SJSA1 (cell line): ENCODE measurements at regions not wholly inside any gene's neighbourhood (a gene's known extent, or its start where the extent isn't known, plus 50 kb on each side); places are given as distances from the start of the nearest gene placed in this dataset.

ENCODE experiments used
- DNase-seq, 2 experiments: peaks; one replicate each; pipeline ENCODE4 v3.0.0-alpha.2; 2015 to 2020; ENCODE audit warnings: low spot score in 2 of 2, low read depth in 1 of 2
- H3K27ac ChIP-seq: fragments of 250-450 bp; sonication (Bioruptor Pico); 2 replicates; pipeline ENCODE4 v1.5.1; 2020; ENCODE audit warnings: mild to moderate bottlenecking, moderate library complexity
- H3K27me3 ChIP-seq: fragments of 250-450 bp; sonication (Bioruptor Pico); replicated peaks from 2 replicates; pipeline ENCODE4 v1.5.1; 2020; ENCODE audit warnings: mild to moderate bottlenecking, moderate library complexity
- H3K36me3 ChIP-seq: fragments of 250-450 bp; sonication (Bioruptor Pico); 2 replicates; pipeline ENCODE4 v1.5.1; 2020; ENCODE audit warnings: mild to moderate bottlenecking
- H3K4me1 ChIP-seq: fragments of 250-450 bp; sonication (Bioruptor Pico); replicated peaks from 2 replicates; pipeline ENCODE4 v1.6.1; 2021; ENCODE audit warnings: mild to moderate bottlenecking
- H3K4me3 ChIP-seq: fragments of 250-450 bp; sonication (Bioruptor Pico); 2 replicates; pipeline ENCODE4 v1.5.1; 2020; ENCODE audit warnings: mild to moderate bottlenecking
- H3K9me3 ChIP-seq: fragments of 250-450 bp; sonication (Bioruptor Pico); replicated peaks from 2 replicates; pipeline ENCODE4 v1.5.1; 2020; ENCODE audit warnings: mild to moderate bottlenecking

DNA sequence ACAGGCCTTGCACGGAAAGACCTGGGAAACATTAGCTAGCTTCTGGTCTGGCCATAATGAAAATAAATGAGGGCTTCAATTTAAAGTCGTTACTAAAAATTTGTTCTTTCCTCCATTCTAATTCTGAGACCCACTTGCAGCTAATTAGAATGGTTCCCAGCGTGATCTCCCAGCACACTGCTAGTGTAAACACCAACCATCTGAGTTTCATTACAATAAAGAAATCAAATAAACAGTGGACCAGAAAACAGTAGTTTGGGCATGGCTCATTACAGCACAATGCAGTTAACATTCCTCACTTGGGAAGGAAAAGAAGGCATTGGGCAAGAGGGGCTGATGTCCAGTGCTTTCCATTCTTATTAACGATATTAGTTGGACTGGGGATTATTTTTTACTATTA, 410.9 kb upstream of the SOX9 start:
- Histone ChIP-seq H3K27ac (no peak overlapping the region), H3K4me1 (peaks cover 13% of the 10 kb centered on the region), H3K9me3 (0 out of 2 replicates have a peak, but pooled peaks cover 2% of the 10 kb centered on the region), H3K27me3 (no peaks in the 10 kb centered on the region), H3K4me3 (no peak overlapping the region), H3K36me3 (no peaks in the 10 kb centered on the region)
- peak in 1 of 2 experiments; percentile 59 for DNase-seq

DNA sequence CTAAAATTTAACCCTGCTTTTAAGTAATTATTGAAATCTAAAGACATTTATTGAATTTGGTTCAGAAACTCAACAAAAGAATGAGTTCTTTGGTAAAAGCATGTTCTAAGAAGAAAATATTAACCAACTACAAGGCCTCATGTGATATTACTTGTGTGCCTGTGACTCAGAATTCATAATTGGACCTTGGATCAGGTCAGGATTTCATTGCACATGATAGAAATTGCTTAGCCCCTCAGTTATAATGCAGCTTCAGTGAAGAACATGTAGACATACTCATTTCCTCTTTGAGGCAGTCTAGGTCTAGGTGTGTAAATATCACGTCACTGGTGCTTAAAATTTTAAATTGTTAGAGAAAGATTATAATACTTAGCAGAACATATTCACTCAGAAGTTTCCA, 410.0 kb upstream of the SOX9 start:
- H3K4me1 ChIP-seq: peaks cover 13% of the 10 kb centered on the region
- 0 out of 2 replicates have a peak, but pooled peaks cover 2% of the 10 kb centered on the region for H3K9me3 ChIP-seq
- no peak overlapping the region for H3K4me3 ChIP-seq
- H3K27ac ChIP-seq: no peak overlapping the region
- DNase-seq: no peak
- no peaks in the 10 kb centered on the region for H3K27me3 ChIP-seq
- H3K36me3 ChIP-seq: no peaks in the 10 kb centered on the region

- Histone ChIP-seq H3K9me3 (0 out of 2 replicates have a peak, but pooled peaks cover 2% of the 10 kb centered on the region), H3K4me1 (peaks cover 13% of the 10 kb centered on the region)
- DNase-seq: no peak
Observed at GRCh38 chr17:71713846-71714245, 407.0 kb upstream of the SOX9 start.

DNA sequence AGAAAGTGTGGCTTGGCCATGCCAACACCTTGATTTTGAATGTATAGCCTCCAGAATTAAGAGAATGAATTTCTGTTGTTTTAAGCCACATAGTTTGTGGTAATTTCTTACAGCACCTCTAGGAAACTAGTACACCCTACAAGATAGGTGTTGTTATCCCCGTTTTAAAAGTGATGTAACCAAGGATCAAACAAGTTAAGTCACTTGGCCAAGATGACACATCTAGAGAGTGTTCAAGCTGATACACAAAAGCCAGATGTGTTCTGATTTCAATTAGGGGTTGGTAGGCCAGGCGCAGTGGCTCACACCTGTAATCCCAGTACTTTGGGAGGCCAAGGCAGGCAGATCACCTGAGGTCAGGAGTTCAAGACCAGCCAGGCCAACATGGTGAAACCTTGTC, 396.5 kb upstream of the SOX9 start:
- H3K36me3 ChIP-seq: no peaks in the 10 kb centered on the region
- H3K9me3 ChIP-seq: no peaks in the 10 kb centered on the region
- H3K4me1 ChIP-seq: no peaks in the 10 kb centered on the region
- DNase-seq: no peak
- H3K27ac ChIP-seq: no peak overlapping the region
- H3K27me3 ChIP-seq: no peaks in the 10 kb centered on the region
- H3K4me3 ChIP-seq: no peak overlapping the region

More at GRCh38 chr17:71713846-71714245, 407.0 kb upstream of the SOX9 start:
- Histone ChIP-seq H3K27ac (no peak overlapping the region), H3K4me3 (no peak overlapping the region), H3K27me3 (no peaks in the 10 kb centered on the region), H3K36me3 (no peaks in the 10 kb centered on the region)

GRCh38 chr17:71725811-71726210, 395.0 kb upstream of the SOX9 start:
- H3K4me3 ChIP-seq: no peak overlapping the region

DNA sequence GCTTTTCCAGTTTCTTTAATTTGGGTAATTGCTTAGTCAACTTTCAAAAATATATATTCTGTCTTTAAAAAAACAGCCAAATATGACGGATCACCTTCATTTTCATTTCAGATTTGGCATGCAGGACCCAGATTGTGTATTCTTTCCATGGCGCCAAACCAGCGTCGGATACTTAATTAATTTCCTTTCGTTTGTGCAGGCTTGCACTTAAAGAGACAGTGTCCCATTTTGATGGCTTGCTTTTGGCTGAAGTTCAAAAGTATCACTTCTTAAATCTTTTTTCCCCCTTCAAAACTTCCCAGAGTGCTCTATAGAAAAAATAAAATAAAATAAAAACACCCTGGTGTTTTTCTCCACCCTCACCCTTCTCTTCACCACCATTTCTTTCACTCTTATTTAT, 394.5 kb upstream of the SOX9 start:
- Histone ChIP-seq H3K27me3 (no peaks in the 10 kb centered on the region), H3K27ac (no peak overlapping the region), H3K9me3 (no peaks in the 10 kb centered on the region), H3K4me1 (no peaks in the 10 kb centered on the region), H3K4me3 (no peak overlapping the region), H3K36me3 (no peaks in the 10 kb centered on the region)
- no peak for DNase-seq

More at GRCh38 chr17:71725811-71726210, 395.0 kb upstream of the SOX9 start:
- DNase-seq: no peak
- no peaks in the 10 kb centered on the region for H3K36me3 ChIP-seq
- no peaks in the 10 kb centered on the region for H3K9me3 ChIP-seq
- H3K4me1 ChIP-seq: no peaks in the 10 kb centered on the region
- no peaks in the 10 kb centered on the region for H3K27me3 ChIP-seq
- H3K27ac ChIP-seq: no peak overlapping the region

- no peak overlapping the region for H3K4me3 ChIP-seq
- no peaks in the 10 kb centered on the region for H3K36me3 ChIP-seq
- H3K27me3 ChIP-seq: no peaks in the 10 kb centered on the region
- no peaks in the 10 kb centered on the region for H3K4me1 ChIP-seq
- H3K27ac ChIP-seq: no peak overlapping the region
- DNase-seq: no peak
- no peaks in the 10 kb centered on the region for H3K9me3 ChIP-seq
Observed at GRCh38 chr17:71727292-71727691, 393.5 kb upstream of the SOX9 start.

GRCh38 chr17:71727723-71728122, 393.1 kb upstream of the SOX9 start:
- H3K27ac ChIP-seq: no peak overlapping the region
- H3K4me1 ChIP-seq: no peaks in the 10 kb centered on the region
- DNase-seq: no peak

DNA sequence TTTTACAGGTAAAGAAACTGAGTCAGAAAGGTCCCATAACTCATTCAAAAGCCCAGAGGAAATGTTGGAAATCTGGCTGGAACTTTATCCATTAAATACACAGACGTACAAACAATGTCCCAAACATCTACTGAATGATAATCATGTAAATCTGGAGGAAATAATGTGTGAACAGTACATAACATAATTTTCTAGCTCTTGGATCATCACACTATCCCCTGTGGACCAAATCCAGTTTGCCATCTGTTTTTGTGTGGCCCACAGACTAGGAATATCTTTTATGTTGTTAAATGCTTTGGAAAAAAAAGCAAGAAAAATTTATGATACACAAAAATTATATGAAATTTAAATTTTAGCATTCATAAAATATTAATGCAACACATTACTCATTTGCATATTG, 389.9 kb upstream of the SOX9 start:
- no peaks in the 10 kb centered on the region for H3K36me3 ChIP-seq
- no peak overlapping the region for H3K4me3 ChIP-seq
- H3K27ac ChIP-seq: no peak overlapping the region
- DNase-seq: no peak
- no peaks in the 10 kb centered on the region for H3K9me3 ChIP-seq
- H3K4me1 ChIP-seq: no peaks in the 10 kb centered on the region
- no peaks in the 10 kb centered on the region for H3K27me3 ChIP-seq

More at GRCh38 chr17:71727723-71728122, 393.1 kb upstream of the SOX9 start:
- H3K27me3 ChIP-seq: no peaks in the 10 kb centered on the region
- no peaks in the 10 kb centered on the region for H3K9me3 ChIP-seq
- H3K36me3 ChIP-seq: no peaks in the 10 kb centered on the region
- no peak overlapping the region for H3K4me3 ChIP-seq

DNA sequence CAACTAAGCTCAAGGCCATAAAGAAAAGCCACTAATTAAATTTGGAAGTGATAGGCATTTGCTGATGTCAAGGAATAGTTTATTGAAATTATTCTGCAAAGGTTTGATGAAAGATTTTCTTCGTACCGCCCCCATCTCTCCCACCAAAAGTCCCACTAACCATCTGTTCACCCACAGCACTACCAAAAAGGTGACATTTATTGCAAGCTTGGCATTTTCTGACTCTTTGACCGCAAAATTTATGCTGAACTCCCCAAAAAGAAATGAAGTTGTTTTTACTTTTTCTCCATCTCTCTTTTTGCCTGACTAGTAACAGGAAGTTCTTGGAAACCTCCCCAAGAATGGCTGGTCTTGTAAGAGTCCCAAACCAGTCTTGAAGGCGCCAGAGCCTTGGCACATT, 384.9 kb upstream of the SOX9 start:
- H3K27me3 ChIP-seq: no peaks in the 10 kb centered on the region
- no peak for DNase-seq
- H3K27ac ChIP-seq: no peak overlapping the region
- H3K36me3 ChIP-seq: no peaks in the 10 kb centered on the region
- no peak overlapping the region for H3K4me3 ChIP-seq
- no peaks in the 10 kb centered on the region for H3K4me1 ChIP-seq
- no peaks in the 10 kb centered on the region for H3K9me3 ChIP-seq

- H3K27ac ChIP-seq: no peak overlapping the region
- H3K36me3 ChIP-seq: no peaks in the 10 kb centered on the region
- no peaks in the 10 kb centered on the region for H3K9me3 ChIP-seq
- DNase-seq: no peak
- H3K4me1 ChIP-seq: no peaks in the 10 kb centered on the region
- no peaks in the 10 kb centered on the region for H3K27me3 ChIP-seq
- no peak overlapping the region for H3K4me3 ChIP-seq
Observed at GRCh38 chr17:71740866-71741265, 380.0 kb upstream of the SOX9 start.

- Histone ChIP-seq H3K27ac (no peak overlapping the region), H3K27me3 (no peaks in the 10 kb centered on the region), H3K4me3 (no peak overlapping the region), H3K36me3 (no peaks in the 10 kb centered on the region), H3K9me3 (no peaks in the 10 kb centered on the region), H3K4me1 (no peaks in the 10 kb centered on the region)
- DNase-seq: no peak
Observed at GRCh38 chr17:71741836-71742235, 379.0 kb upstream of the SOX9 start.

GRCh38 chr17:71748872-71749271, 371.9 kb upstream of the SOX9 start:
- H3K27ac ChIP-seq: no peak overlapping the region
- H3K4me1 ChIP-seq: no peaks in the 10 kb centered on the region
- H3K27me3 ChIP-seq: no peaks in the 10 kb centered on the region
- H3K4me3 ChIP-seq: no peak overlapping the region
- no peaks in the 10 kb centered on the region for H3K9me3 ChIP-seq
- no peak for DNase-seq
- H3K36me3 ChIP-seq: no peaks in the 10 kb centered on the region

GRCh38 chr17:71753070-71753469, 367.8 kb upstream of the SOX9 start:
- H3K4me3 ChIP-seq: no peak overlapping the region
- DNase-seq: no peak
- no peaks in the 10 kb centered on the region for H3K36me3 ChIP-seq
- H3K27me3 ChIP-seq: no peaks in the 10 kb centered on the region
- H3K4me1 ChIP-seq: no peaks in the 10 kb centered on the region
- H3K9me3 ChIP-seq: no peaks in the 10 kb centered on the region
- H3K27ac ChIP-seq: no peak overlapping the region

GRCh38 chr17:71757156-71757555, 363.7 kb upstream of the SOX9 start:
- no peak for DNase-seq
- Histone ChIP-seq H3K27ac (no peak overlapping the region), H3K36me3 (no peaks in the 10 kb centered on the region), H3K9me3 (no peaks in the 10 kb centered on the region), H3K27me3 (no peaks in the 10 kb centered on the region), H3K4me1 (no peaks in the 10 kb centered on the region), H3K4me3 (no peak overlapping the region)
